ENCODE measurements at regions not wholly inside any gene's neighbourhood (a gene's known extent, or its start where the extent isn't known, plus 50 kb on each side); places are given as distances from the start of the nearest gene placed in this dataset.
"Not testable (repeated sequence)": the region's sequence is repeated elsewhere in the genome, so short reads cannot be mapped to it uniquely, and the experiment has no call there.

DNA sequence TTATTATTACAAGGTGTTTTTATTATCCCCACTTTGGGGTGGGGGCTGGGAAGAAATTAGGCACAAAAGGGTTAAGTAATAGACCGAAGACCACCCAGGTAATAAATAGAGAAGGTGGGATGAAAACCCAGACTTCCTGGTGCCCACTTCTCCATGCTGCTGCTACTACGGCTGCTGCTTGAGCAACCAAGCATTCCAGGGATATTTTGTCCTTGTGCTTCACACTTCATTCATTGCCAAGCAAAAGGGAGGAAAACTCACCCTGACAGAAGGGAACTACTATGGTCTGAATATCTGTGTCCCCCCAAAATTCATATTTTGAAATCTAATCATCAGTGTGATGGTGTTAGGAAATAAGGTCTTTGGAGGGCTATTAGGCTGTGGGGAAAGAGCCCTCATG lies 470.9 kb upstream of the API5 start:
- Histone ChIP-seq H3K4me3 (ENCODE audit: low read depth, low read length) (no peak overlapping the region), H3K36me3 (no peaks in the 10 kb centered on the region)
- DNase-seq: no peak

DNA sequence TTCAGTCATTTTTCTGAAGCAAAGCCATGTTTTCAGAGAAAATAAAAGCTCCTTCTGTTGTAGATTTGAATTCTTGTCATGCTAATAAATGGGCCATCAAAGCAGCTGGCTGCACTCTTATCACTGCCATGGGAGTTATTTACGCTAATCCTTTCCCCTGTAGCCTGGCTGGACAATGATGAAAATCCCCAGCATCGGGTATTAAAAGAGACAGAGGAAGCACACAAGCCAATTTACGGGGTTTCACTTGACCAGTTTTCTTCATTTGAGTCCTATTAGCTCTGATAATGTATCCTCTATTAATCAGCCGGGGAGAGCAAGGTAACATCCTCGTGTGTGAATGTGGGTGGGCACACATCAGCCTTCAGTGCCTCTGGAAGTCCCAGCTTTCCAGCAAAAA lies 470.2 kb upstream of the API5 start:
- no peak overlapping the region for H3K27ac ChIP-seq
- no peaks in the 10 kb centered on the region for H3K9me3 ChIP-seq (ENCODE audit: severe bottlenecking)
- TF ChIP-seq, protein P1, sequence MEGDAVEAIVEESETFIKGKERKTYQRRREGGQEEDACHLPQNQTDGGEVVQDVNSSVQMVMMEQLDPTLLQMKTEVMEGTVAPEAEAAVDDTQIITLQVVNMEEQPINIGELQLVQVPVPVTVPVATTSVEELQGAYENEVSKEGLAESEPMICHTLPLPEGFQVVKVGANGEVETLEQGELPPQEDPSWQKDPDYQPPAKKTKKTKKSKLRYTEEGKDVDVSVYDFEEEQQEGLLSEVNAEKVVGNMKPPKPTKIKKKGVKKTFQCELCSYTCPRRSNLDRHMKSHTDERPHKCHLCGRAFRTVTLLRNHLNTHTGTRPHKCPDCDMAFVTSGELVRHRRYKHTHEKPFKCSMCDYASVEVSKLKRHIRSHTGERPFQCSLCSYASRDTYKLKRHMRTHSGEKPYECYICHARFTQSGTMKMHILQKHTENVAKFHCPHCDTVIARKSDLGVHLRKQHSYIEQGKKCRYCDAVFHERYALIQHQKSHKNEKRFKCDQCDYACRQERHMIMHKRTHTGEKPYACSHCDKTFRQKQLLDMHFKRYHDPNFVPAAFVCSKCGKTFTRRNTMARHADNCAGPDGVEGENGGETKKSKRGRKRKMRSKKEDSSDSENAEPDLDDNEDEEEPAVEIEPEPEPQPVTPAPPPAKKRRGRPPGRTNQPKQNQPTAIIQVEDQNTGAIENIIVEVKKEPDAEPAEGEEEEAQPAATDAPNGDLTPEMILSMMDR (IDR thresholded peaks at IDR 0.05; ENCODE audit: low read depth, low read length): no peak
- peaks cover 54% of the 10 kb centered on the region for H3K27me3 ChIP-seq (ENCODE audit: insufficient read depth, low read depth, severe bottlenecking)
- no peaks in the 10 kb centered on the region for H3K36me3 ChIP-seq
- no peak overlapping the region for H3K4me3 ChIP-seq (ENCODE audit: low read depth, low read length)
- peak; percentile 10 for DNase-seq

More for the DNA sequence above, 470.9 kb upstream of the API5 start:
- Histone ChIP-seq H3K9me3 (ENCODE audit: severe bottlenecking) (no peaks in the 10 kb centered on the region), H3K27ac (no peak overlapping the region), H3K27me3 (ENCODE audit: insufficient read depth, low read depth, severe bottlenecking) (peaks cover 51% of the 10 kb centered on the region)
- TF ChIP-seq, protein P1 (IDR thresholded peaks at IDR 0.05; ENCODE audit: low read depth, low read length): no peak

DNA sequence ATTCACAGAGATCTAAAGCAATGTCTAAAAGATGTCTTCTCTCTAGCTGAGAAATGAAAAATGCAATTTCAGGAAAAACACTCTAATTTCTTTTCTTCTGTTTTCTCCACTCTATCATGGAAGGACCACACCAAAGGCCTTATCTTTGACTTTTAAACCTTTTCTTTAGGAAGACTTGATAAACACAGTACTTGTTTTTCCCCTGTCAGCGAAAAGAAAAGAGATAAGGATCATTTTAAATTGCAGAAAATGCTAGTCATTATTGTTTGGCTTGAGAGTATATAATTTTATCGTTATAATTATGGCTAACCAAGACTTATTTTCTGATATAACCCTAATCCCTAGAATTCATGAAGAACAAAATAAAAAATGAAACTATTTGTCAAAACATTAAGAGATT lies 462.4 kb upstream of the API5 start:
- no peak overlapping the region for H3K27ac ChIP-seq
- H3K4me3 ChIP-seq (ENCODE audit: low read depth, low read length): no peak overlapping the region
- no peaks in the 10 kb centered on the region for H3K36me3 ChIP-seq
- TF ChIP-seq, protein P1 (IDR thresholded peaks at IDR 0.05; ENCODE audit: low read depth, low read length): no peak
- DNase-seq: no peak
- no peaks in the 10 kb centered on the region for H3K9me3 ChIP-seq (ENCODE audit: severe bottlenecking)
- peaks cover 62% of the 10 kb centered on the region for H3K27me3 ChIP-seq (ENCODE audit: insufficient read depth, low read depth, severe bottlenecking)

DNA sequence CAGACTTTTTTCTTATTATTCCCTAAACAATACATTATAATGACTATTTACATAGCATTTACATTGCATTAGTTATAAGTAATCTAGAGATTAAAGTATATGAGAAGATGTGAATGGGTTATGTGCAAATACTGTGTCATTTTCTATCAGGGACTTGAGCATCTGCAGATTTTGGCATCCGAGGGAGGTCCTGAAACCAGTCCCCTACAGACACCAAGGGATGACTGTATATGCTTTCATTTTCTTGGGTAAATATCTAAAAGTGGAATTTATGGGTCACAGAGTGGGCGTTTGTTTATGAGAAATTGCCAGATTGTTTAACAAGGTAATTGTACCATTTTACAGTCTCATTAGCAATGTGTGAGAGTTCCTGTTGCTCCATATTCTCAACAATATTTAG lies 454.5 kb upstream of the API5 start:
- TF ChIP-seq, protein P1 (IDR thresholded peaks at IDR 0.05; ENCODE audit: low read depth, low read length): no peak

DNA sequence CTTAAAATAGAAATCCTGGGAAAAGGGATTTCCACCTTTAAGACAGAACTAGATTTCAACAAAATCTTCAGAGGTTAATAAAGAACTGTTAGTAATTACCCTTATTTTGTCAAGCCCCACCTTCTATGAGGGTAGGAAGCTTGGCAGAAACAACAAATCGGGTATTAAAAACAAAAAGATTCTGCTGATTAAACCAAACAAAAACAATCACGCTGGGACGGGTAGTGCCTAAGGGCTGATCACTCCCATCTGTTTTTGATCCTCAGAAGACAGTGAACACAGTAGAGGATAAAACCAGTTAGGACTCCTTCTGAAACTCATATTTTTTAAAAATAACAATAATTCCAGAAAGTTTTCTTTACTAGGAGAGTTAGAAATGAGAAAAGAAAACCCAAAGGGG lies 441.3 kb upstream of the API5 start:
- H3K27ac ChIP-seq: no peak overlapping the region
- TF ChIP-seq, protein P1 (IDR thresholded peaks at IDR 0.05; ENCODE audit: low read depth, low read length): no peak
- H3K9me3 ChIP-seq (ENCODE audit: severe bottlenecking): no peaks in the 10 kb centered on the region
- no peaks in the 10 kb centered on the region for H3K36me3 ChIP-seq
- no peak for DNase-seq
- peaks cover 38% of the 10 kb centered on the region for H3K27me3 ChIP-seq (ENCODE audit: insufficient read depth, low read depth, severe bottlenecking)
- H3K4me3 ChIP-seq (ENCODE audit: low read depth, low read length): no peak overlapping the region

More for the DNA sequence above, 454.5 kb upstream of the API5 start:
- no peak overlapping the region for H3K4me3 ChIP-seq (ENCODE audit: low read depth, low read length)
- peaks cover 12% of the 10 kb centered on the region for H3K27me3 ChIP-seq (ENCODE audit: insufficient read depth, low read depth, severe bottlenecking)
- no peaks in the 10 kb centered on the region for H3K36me3 ChIP-seq
- H3K9me3 ChIP-seq (ENCODE audit: severe bottlenecking): no peaks in the 10 kb centered on the region
- no peak overlapping the region for H3K27ac ChIP-seq
- no peak for DNase-seq

DNA sequence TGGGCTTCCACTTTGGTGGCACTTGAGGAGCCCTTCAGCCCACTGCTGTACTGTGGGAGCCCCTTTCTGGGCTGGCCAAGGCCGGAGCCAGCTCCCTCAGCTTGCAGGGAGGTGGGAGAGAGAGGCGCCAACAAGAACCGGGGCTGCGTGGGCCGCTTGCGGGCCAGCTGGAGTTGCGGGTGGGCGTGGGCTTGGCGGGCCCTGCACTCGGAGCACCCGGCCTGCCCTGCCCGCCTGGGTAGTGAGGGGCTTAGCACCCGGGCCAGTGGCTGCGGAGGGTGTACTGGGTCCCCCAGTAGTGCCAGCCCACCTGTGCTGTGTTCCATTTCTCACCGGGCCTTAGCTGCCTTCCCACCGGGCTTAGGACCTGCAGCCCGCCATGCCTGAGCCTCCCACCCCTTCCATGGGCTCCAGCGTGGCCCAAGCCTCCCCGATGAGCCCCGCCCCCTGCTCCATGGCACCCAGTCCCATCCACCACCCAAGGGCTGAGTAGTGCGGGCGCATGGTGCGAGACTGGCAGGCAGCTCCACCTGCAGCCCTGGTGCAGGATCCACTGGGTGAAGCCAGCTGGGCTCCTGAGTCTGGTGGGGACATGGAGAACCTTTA lies 437.9 kb upstream of the API5 start:
- not testable (repeated sequence) for H3K27ac ChIP-seq; DNase-seq; H3K36me3 ChIP-seq; H3K4me3 ChIP-seq (ENCODE audit: low read depth, low read length); H3K9me3 ChIP-seq (ENCODE audit: severe bottlenecking)
- H3K27me3 ChIP-seq (ENCODE audit: insufficient read depth, low read depth, severe bottlenecking): peaks cover 17% of the 10 kb centered on the region

DNA sequence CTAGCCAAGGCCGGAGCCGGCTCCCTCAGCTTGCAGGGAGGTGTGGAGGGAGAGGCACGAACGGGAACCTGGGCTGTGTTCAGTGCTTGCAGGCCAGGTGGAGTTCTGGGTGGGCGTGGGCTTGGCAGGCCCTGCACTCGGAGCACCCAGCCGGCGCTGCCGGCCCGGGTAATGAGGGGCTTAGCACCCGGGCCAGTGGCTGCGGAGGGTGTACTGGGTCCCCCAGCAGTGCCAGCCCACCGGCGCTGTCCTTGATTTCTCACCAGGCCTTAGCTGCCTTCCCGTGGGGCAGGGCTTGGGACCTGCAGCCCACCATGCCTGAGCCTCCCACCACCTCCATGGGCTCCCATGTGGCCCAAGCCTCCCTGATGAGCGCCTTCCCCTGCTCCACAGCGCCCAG lies 430.5 kb upstream of the API5 start:
- not testable (repeated sequence) for H3K9me3 ChIP-seq (ENCODE audit: severe bottlenecking); H3K27ac ChIP-seq; H3K27me3 ChIP-seq (ENCODE audit: insufficient read depth, low read depth, severe bottlenecking); H3K4me3 ChIP-seq (ENCODE audit: low read depth, low read length); DNase-seq; H3K36me3 ChIP-seq
